HG03457 (cell line): ENCODE measurements at regions not wholly inside any gene's neighbourhood (a gene's known extent, or its start where the extent isn't known, plus 50 kb on each side); places are given as distances from the start of the nearest gene placed in this dataset.

Experiments used
- ATAC-seq: cut with Tn5 transposase; IDR thresholded peaks from one replicate; pipeline ENCODE4 v1.9.1; 2021; ENCODE audit warnings: moderate number of reproducible peaks; ENCODE audit not compliant: unreplicated experiment

GRCh38 chr12:116454950-116455447 lies 104.2 kb upstream of the MAP1LC3B2 start:
- no peak for ATAC-seq

GRCh38 chr12:116455540-116456329 lies 103.4 kb upstream of the MAP1LC3B2 start:
- ATAC-seq, result no peak

GRCh38 chr12:116456330-116457082 lies 102.7 kb upstream of the MAP1LC3B2 start:
- ATAC-seq, result no peak

GRCh38 chr12:116458492-116458891 lies 100.7 kb upstream of the MAP1LC3B2 start:
- no peak for ATAC-seq

- no peak for ATAC-seq
Observed at GRCh38 chr12:116459011-116459875, 99.9 kb upstream of the MAP1LC3B2 start.

GRCh38 chr12:116459916-116460663 lies 99.1 kb upstream of the MAP1LC3B2 start:
- ATAC-seq, result no peak

GRCh38 chr12:116461060-116461459 lies 98.1 kb upstream of the MAP1LC3B2 start:
- ATAC-seq, result no peak

GRCh38 chr12:116463366-116463765 lies 95.8 kb upstream of the MAP1LC3B2 start:
- no peak for ATAC-seq

GRCh38 chr12:116465407-116465806 lies 93.8 kb upstream of the MAP1LC3B2 start:
- no peak for ATAC-seq

GRCh38 chr12:116465856-116466255 lies 93.3 kb upstream of the MAP1LC3B2 start:
- no peak for ATAC-seq

GRCh38 chr12:116466536-116466935 lies 92.6 kb upstream of the MAP1LC3B2 start:
- no peak for ATAC-seq

GRCh38 chr12:116469344-116469743 lies 89.8 kb upstream of the MAP1LC3B2 start:
- no peak for ATAC-seq

- no peak for ATAC-seq
Observed at GRCh38 chr12:116471544-116471943, 87.6 kb upstream of the MAP1LC3B2 start.

GRCh38 chr12:116472193-116472592 lies 87.0 kb upstream of the MAP1LC3B2 start:
- ATAC-seq, result no peak

GRCh38 chr12:116473416-116473815 lies 85.8 kb upstream of the MAP1LC3B2 start:
- ATAC-seq, result no peak

GRCh38 chr12:116474331-116474730 lies 84.8 kb upstream of the MAP1LC3B2 start:
- no peak for ATAC-seq

GRCh38 chr12:116474899-116475298 lies 84.3 kb upstream of the MAP1LC3B2 start:
- ATAC-seq, result no peak

GRCh38 chr12:116476227-116476822 lies 82.9 kb upstream of the MAP1LC3B2 start:
- ATAC-seq, result no peak

- ATAC-seq, result no peak
Observed at GRCh38 chr12:116478243-116478773, 80.9 kb upstream of the MAP1LC3B2 start.
